ENCODE measurements at regions not wholly inside any gene's neighbourhood (a gene's known extent, or its start where the extent isn't known, plus 50 kb on each side); places are given as distances from the start of the nearest gene placed in this dataset.

GRCh38 chr1:193566735-193567134 lies 380.3 kb upstream of the B3GALT2 start:
- intact Hi-C loops (cut with DNase I; ENCODE audit: low total_unique reads) = no loop called here
- no peak for DNase-seq
- H3K4me1 ChIP-seq = no peaks in the 10 kb centered on the region
- no peaks in the 10 kb centered on the region for H3K36me3 ChIP-seq
- no peak overlapping the region for H3K4me3 ChIP-seq
- no peak overlapping the region for H3K27ac ChIP-seq
- H3K27me3 ChIP-seq = no peaks in the 10 kb centered on the region
- no peaks in the 10 kb centered on the region for H3K9me3 ChIP-seq
- TF ChIP-seq CTCF (IDR thresholded peaks at IDR 0.05) = no peak

- Histone ChIP-seq H3K27ac (no peak overlapping the region), H3K27me3 (no peaks in the 10 kb centered on the region), H3K36me3 (no peaks in the 10 kb centered on the region), H3K4me3 (no peak overlapping the region), H3K4me1 (no peaks in the 10 kb centered on the region), H3K9me3 (no peaks in the 10 kb centered on the region)
- no peak for DNase-seq
- no peak for TF ChIP-seq CTCF (IDR thresholded peaks at IDR 0.05)
- intact Hi-C loops (cut with DNase I; ENCODE audit: low total_unique reads) = no loop called here
Observed at GRCh38 chr1:193565971-193566577, 379.7 kb upstream of the B3GALT2 start.

GRCh38 chr1:193562121-193562520 lies 375.7 kb upstream of the B3GALT2 start:
- no peak overlapping the region for H3K4me3 ChIP-seq
- no peaks in the 10 kb centered on the region for H3K36me3 ChIP-seq
- no peak for DNase-seq
- no peaks in the 10 kb centered on the region for H3K9me3 ChIP-seq
- no peak overlapping the region for H3K27ac ChIP-seq
- intact Hi-C loops (cut with DNase I; ENCODE audit: low total_unique reads) = no loop called here
- no peak for TF ChIP-seq CTCF (IDR thresholded peaks at IDR 0.05)
- H3K27me3 ChIP-seq = no peaks in the 10 kb centered on the region
- H3K4me1 ChIP-seq = no peaks in the 10 kb centered on the region

GRCh38 chr1:193558491-193559028 lies 372.1 kb upstream of the B3GALT2 start:
- intact Hi-C loops (cut with DNase I; ENCODE audit: low total_unique reads) = no loop called here
- Histone ChIP-seq H3K4me1 (no peaks in the 10 kb centered on the region), H3K9me3 (no peaks in the 10 kb centered on the region), H3K4me3 (no peak overlapping the region), H3K27ac (no peak overlapping the region), H3K36me3 (no peaks in the 10 kb centered on the region), H3K27me3 (no peaks in the 10 kb centered on the region)
- DNase-seq = peak in 1 of 2 donors; percentile 22
- TF ChIP-seq CTCF (IDR thresholded peaks at IDR 0.05) = no peak

- no peak overlapping the region for H3K4me3 ChIP-seq
- H3K36me3 ChIP-seq = no peaks in the 10 kb centered on the region
- no peak for TF ChIP-seq CTCF (IDR thresholded peaks at IDR 0.05)
- no peaks in the 10 kb centered on the region for H3K27me3 ChIP-seq
- DNase-seq = no peak
- H3K27ac ChIP-seq = no peak overlapping the region
- intact Hi-C loops (cut with DNase I; ENCODE audit: low total_unique reads) = no loop called here
- no peaks in the 10 kb centered on the region for H3K4me1 ChIP-seq
- no peaks in the 10 kb centered on the region for H3K9me3 ChIP-seq
Observed at GRCh38 chr1:193555662-193556441, 369.4 kb upstream of the B3GALT2 start.

Data from tibial artery (tissue), 4 donors.